HepG2 (cell line): ENCODE measurements at regions not wholly inside any gene's neighbourhood (a gene's known extent, or its start where the extent isn't known, plus 50 kb on each side); places are given as distances from the start of the nearest gene placed in this dataset.

ENCODE experiments used
- CTCF ChIP-seq: sonication (generic); formaldehyde crosslinking; IDR thresholded peaks from 2 replicates; pipeline ENCODE4 v1.5.0; 2020; ENCODE audit warnings: mild to moderate bottlenecking, missing genetic modification reagents, moderate library complexity
- EZH2 ChIP-seq: conservative IDR thresholded peaks from 2 replicates; pipeline ENCODE4 v1.6.1; 2012; ENCODE audit warnings: mild to moderate bottlenecking, low read depth, low read length, moderate library complexity
- NR2F2 ChIP-seq: IDR thresholded peaks from 2 replicates; pipeline ENCODE4 v1.6.1; 2012; ENCODE audit warnings: low read depth, inconsistent platforms, borderline replicate concordance

GRCh38 chr12:124687174-124687902 lies 119.9 kb upstream of the NCOR2 start:
- TF ChIP-seq CTCF (CRISPR knock-in tag) (no peak), EZH2 (no peak), NR2F2 (no peak)
